Loucy (cell line): ENCODE measurements at regions not wholly inside any gene's neighbourhood (a gene's known extent, or its start where the extent isn't known, plus 50 kb on each side); places are given as distances from the start of the nearest gene placed in this dataset.

Experiments
- CTCF ChIP-seq: fragments of 200-600 bp; sonication (generic); conservative IDR thresholded peaks from 2 replicates; pipeline ENCODE4 v1.5.1; 2014; ENCODE audit warnings: mild to moderate bottlenecking, antibody characterized with exemption, low read length
- EZH2phosphoT487 ChIP-seq: fragments of 200-600 bp; IDR thresholded peaks from 2 replicates; pipeline ENCODE4 v1.6.1; 2018; ENCODE audit warnings: antibody characterized with exemption, mild to moderate bottlenecking, moderate library complexity, borderline replicate concordance

- TF ChIP-seq CTCF (no peak), EZH2phosphoT487 (no peak)
These were observed 249.4 kb downstream of the NPHP4 start for GRCh38 chr1:5742801-5743200.
